HG03558 (cell line): ENCODE measurements at regions not wholly inside any gene's neighbourhood (a gene's known extent, or its start where the extent isn't known, plus 50 kb on each side); places are given as distances from the start of the nearest gene placed in this dataset.

Experiments used
- ATAC-seq: cut with Tn5 transposase; IDR thresholded peaks from one replicate; pipeline ENCODE4 v1.9.1; 2021; ENCODE audit warnings: moderate number of reproducible peaks; ENCODE audit not compliant: unreplicated experiment; ENCODE audit errors: extremely low read depth

DNA sequence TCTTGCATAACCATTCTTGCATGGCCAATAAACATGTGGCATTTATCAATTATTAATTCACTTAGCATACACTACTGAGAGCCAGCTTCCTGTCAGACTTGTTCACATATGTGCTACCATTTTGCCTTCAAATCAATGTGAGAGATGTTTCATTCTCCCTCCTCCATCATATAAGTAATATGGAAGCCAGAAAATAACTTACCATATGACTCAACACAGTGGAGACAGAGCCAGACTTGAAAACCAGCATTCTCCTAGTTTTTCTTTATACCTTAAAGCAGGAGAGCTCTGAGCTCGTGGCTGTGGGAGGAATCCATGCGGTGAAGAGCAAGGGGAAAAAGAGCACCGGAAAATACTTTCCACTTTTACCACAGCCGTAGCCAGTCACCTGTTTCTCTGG lies 215.0 kb upstream of the LRATD1 start:
- no peak for ATAC-seq

DNA sequence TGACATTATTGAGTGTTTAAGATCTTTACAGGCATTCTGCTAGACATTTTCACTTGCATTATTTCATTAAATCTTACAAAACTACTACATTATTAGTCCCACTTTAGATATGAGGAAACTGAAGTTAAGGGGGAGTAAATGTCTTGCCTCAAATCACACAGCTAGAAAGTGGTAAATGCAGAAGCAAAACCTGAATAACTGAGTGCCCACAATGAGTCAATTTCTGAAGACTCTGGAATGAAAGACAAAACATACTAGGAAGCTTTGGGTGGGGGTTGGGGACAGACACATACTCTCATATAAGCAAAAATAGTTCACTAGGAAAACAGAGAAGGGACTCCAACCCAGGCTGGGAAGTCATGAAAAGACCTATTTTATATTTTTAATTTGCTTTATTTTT lies 214.4 kb upstream of the LRATD1 start:
- ATAC-seq = no peak

GRCh38 chr2:14420851-14421250 lies 211.7 kb upstream of the LRATD1 start:
- peak; percentile 30 for ATAC-seq

DNA sequence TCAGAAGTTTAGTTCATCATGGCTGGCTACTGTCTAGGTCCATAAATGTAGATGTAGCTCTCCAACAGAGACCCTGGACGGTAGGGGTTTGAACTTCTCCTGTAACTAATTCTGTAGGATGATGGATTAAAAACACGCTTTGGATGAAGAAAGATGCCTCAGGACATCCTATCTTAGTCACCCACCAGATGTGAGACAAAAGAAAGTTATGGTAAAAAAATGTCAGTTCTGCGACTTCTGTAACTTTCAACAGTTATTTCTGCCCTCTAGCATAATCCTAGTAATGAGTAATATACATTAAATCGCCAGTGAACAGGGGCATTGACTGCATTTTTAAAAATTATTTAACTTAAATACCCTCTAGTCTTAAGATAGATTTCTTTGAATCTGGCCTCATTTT lies 210.1 kb upstream of the LRATD1 start:
- no peak for ATAC-seq

- ATAC-seq = no peak
These were observed 209.2 kb upstream of the LRATD1 start for GRCh38 chr2:14423145-14423906.

GRCh38 chr2:14424478-14425390 lies 207.8 kb upstream of the LRATD1 start:
- ATAC-seq = peak; percentile 60

DNA sequence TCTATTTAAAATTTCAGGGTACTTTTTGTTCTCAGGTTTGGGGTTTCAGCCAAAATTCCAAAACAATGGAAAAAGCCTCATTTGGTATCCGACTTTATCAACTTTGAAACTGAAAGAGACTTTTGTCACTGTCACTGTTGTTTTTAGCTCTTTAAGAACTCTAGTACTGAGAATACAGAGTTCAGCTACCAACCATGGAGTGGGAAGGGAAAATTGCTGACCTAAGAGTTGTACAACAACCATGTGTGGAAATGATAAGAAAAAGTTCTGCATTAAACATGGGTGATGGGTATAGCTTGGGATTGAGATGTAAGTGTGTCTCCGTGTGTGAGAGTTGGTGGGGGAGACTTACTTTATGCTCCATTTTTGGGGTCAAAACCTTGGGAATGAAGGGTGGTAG lies 206.6 kb upstream of the LRATD1 start:
- no peak for ATAC-seq

- no peak for ATAC-seq
These were observed 204.5 kb upstream of the LRATD1 start for GRCh38 chr2:14428056-14428455.

DNA sequence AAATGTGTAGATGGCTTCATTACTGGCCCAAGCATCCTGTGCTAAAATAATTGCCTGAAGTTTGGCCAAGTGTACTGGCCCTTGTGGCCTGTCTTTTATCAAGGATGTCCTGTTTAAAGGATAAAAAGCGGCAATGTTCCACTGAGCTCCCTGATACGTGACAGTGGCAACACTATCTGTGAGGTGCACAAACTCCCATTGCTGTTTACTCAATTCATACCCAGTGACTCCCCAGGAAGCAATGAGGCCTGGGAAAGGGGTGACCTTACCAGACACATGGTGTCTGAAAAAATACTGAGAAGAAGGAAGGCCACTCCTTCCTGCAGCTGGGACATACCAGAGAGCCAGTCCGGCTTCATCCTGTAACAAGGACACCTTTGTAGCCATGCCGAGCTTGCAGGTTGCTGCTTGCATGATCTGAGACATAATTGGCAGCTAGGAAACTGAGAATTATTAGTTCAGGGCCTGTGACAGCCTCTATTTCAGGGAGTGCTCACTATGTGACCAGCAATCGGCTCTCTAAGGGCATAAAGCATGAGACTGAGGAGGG lies 198.5 kb upstream of the LRATD1 start:
- ATAC-seq = no peak

DNA sequence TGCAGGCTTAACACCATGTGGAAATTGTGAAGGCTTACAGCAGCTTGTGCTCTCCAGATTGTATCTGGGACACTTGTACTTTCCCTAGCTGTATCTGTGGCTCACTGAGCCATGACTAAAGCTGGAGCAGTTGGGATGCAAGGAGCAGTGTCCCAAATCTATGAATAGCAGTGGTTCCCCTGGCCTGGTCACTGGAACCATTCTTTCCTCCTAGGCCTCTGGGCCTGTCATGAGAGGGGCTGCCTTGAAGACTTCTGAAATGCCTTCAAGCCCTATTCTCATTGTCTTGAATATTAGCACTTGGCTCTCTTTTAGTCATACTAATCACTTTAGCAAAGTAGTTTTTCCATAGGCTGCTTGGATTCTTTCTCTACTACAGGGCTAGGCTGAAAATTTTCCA lies 186.8 kb upstream of the LRATD1 start:
- ATAC-seq = no peak

GRCh38 chr2:14448340-14448739 lies 184.2 kb upstream of the LRATD1 start:
- no peak for ATAC-seq

DNA sequence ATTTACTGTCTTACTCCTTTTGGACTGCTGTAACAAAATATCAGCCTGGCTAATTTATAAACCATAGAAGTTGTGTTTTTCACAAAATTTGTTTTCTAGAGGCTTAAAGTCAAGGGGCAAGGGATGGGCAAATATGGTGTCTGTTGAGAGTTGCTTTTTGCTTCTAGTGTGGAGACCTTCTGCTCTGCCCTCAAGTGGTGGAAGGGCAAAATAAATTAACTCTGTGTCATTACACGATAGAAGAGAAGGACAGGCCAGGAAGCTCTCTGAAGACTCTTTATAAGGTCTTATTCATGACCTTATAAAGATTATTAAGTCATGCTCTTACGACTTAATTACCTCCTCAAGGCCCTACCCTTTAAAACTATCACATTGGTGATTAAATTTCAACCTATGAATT lies 181.2 kb upstream of the LRATD1 start:
- no peak for ATAC-seq

GRCh38 chr2:14454202-14454601 lies 178.3 kb upstream of the LRATD1 start:
- ATAC-seq = no peak

GRCh38 chr2:14459786-14460325 lies 172.7 kb upstream of the LRATD1 start:
- ATAC-seq = no peak

DNA sequence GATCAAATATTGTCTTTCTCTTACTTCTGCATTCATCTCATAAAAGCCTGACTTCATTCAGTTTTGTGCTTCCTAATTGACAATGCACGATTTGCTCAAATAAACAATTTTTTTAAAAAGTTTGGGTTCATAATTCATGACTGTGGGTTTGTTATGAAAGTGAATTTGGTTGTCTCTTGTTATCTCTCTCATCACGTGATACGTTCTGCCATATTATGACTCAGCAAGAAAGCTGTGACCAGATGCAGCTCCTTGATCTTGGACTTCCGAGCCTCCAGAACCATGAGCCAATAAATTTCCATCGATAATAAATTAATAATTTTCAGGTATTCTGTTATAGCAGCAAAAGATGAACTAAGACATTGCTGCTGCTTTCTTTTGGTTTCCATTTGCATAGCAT lies 156.5 kb upstream of the LRATD1 start:
- no peak for ATAC-seq

DNA sequence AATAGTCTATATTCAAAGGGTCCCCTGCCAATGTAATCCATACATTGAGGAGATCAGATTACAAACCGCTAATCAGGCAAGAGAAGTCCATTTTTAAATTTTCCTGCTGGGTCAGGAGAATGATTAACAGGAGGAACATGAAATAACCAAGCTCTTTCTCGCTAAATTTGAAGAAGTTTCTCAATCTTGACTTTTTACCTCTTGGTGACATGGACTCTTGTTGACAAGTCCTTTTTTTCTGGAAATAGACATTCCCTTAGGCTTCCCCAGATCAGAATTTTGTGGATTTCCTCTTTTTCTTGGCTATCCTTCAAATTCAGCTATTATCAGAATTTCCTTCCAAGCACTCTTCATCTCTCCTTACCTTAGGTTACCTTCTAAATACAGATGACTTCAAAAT lies 153.0 kb upstream of the LRATD1 start:
- no peak for ATAC-seq

GRCh38 chr2:14480120-14480519 lies 152.4 kb upstream of the LRATD1 start:
- ATAC-seq = no peak

DNA sequence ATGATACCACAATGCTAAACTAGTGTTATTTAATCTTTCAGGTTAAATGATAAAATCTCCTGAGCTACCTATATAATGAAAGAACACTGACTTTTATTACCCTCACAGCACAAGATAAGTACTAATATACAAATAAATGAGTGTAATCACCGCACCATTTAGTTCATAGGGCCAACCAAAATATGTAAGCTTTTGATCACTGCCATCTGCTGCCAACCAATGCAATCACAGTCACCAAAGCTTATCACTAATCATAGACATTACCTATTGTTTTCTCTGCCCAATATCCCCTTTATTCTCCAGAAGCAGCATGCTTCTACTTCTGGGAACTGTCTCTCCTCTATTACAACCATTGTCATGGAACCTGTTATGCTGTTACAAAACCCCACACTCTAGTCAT lies 151.6 kb upstream of the LRATD1 start:
- ATAC-seq = no peak

GRCh38 chr2:14492920-14493503 lies 139.5 kb upstream of the LRATD1 start:
- no peak for ATAC-seq

DNA sequence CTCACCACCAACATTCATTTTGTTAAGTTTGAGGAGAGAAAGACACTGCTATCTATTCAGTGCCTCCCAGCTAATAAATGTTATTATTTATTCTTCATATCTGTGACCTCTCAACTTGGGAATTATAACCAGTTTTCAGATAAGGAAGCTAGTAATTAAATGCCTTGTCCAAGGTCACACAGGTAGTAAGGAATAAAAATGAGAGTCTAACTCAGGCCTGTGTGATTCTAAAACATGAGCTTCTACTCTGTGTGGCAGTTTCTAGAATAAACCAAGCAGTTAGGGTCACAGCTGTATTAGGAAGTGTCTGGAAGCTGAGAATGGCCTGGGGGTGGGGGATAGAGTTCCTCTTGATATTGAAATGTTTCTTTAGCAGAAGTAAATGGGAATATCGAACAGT lies 137.8 kb upstream of the LRATD1 start:
- no peak for ATAC-seq

DNA sequence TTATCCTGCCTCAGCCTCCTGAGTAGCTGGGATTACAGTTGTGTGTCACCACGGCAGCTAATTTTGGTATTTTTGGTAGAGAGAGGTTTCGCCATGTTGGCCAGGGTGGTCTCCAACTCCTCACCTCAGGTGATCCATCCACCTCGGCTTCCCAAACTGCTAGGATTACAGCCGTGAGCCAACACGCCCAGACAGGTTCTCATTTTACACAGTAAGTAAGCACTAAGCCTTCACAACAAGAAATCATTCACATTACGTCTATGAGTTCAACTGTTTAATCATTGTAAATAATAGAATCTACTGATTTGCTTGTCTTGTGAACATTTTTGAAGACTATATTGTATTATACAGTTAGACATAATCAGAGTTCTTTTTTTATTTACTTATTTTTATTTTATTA lies 131.5 kb upstream of the LRATD1 start:
- no peak for ATAC-seq
